WERI-Rb-1 (cell line): ENCODE measurements at regions not wholly inside any gene's neighbourhood (a gene's known extent, or its start where the extent isn't known, plus 50 kb on each side); places are given as distances from the start of the nearest gene placed in this dataset.

Experiments used
- DNase-seq: peaks from one replicate; pipeline ENCODE4 v3.0.0-alpha.2; 2020
- H3K27ac ChIP-seq: fragments of 250-450 bp; sonication (Bioruptor Pico); 2 replicates; pipeline ENCODE4 v1.5.1; 2020; ENCODE audit warnings: mild to moderate bottlenecking, moderate library complexity
- H3K27me3 ChIP-seq: fragments of 250-450 bp; sonication (Bioruptor Pico); 2 replicates; pipeline ENCODE4 v1.5.1; 2021; ENCODE audit warnings: mild to moderate bottlenecking, low read depth, moderate library complexity; ENCODE audit not compliant: insufficient read depth, severe bottlenecking
- H3K36me3 ChIP-seq: fragments of 250-450 bp; sonication (Bioruptor Pico); 2 replicates; pipeline ENCODE4 v1.5.1; 2020; ENCODE audit warnings: mild to moderate bottlenecking, moderate library complexity
- H3K4me3 ChIP-seq: 2 replicates; pipeline ENCODE4 v1.5.1; 2011; ENCODE audit warnings: low read depth, mild to moderate bottlenecking, control low read depth, low read length
- H3K9me3 ChIP-seq: fragments of 250-450 bp; sonication (Bioruptor Pico); 2 replicates; pipeline ENCODE4 v1.5.1; 2021; ENCODE audit warnings: mild to moderate bottlenecking, moderate library complexity; ENCODE audit not compliant: severe bottlenecking
- TF ChIP-seq, protein P1 (sequence below): IDR thresholded peaks from 2 replicates; pipeline ENCODE4 v1.5.1; 2011; ENCODE audit warnings: low read depth, mild to moderate bottlenecking, control low read depth, inconsistent platforms, low read length

GRCh38 chr1:38611664-38612211 is 247.8 kb downstream of the RRAGC start:
- H3K27ac ChIP-seq = no peak overlapping the region
- peak; percentile 22 for DNase-seq
- H3K27me3 ChIP-seq = no peaks in the 10 kb centered on the region
- H3K36me3 ChIP-seq = no peaks in the 10 kb centered on the region
- H3K9me3 ChIP-seq = peaks cover 4% of the 10 kb centered on the region
- TF ChIP-seq, protein P1, sequence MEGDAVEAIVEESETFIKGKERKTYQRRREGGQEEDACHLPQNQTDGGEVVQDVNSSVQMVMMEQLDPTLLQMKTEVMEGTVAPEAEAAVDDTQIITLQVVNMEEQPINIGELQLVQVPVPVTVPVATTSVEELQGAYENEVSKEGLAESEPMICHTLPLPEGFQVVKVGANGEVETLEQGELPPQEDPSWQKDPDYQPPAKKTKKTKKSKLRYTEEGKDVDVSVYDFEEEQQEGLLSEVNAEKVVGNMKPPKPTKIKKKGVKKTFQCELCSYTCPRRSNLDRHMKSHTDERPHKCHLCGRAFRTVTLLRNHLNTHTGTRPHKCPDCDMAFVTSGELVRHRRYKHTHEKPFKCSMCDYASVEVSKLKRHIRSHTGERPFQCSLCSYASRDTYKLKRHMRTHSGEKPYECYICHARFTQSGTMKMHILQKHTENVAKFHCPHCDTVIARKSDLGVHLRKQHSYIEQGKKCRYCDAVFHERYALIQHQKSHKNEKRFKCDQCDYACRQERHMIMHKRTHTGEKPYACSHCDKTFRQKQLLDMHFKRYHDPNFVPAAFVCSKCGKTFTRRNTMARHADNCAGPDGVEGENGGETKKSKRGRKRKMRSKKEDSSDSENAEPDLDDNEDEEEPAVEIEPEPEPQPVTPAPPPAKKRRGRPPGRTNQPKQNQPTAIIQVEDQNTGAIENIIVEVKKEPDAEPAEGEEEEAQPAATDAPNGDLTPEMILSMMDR = no peak
- H3K4me3 ChIP-seq = no peak overlapping the region

GRCh38 chr1:38609166-38610025 is 250.2 kb downstream of the RRAGC start:
- TF ChIP-seq, protein P1 = no peak
- no peaks in the 10 kb centered on the region for H3K27me3 ChIP-seq
- no peak overlapping the region for H3K27ac ChIP-seq
- no peaks in the 10 kb centered on the region for H3K9me3 ChIP-seq
- no peak for DNase-seq
- H3K36me3 ChIP-seq = no peaks in the 10 kb centered on the region
- H3K4me3 ChIP-seq = no peak overlapping the region

- Histone ChIP-seq H3K27me3 (no peaks in the 10 kb centered on the region), H3K9me3 (no peaks in the 10 kb centered on the region), H3K27ac (no peak overlapping the region), H3K4me3 (no peak overlapping the region), H3K36me3 (no peaks in the 10 kb centered on the region)
- TF ChIP-seq, protein P1 = peak; percentile 92
- DNase-seq = peak; percentile 69
These were observed 251.2 kb downstream of the RRAGC start for GRCh38 chr1:38608202-38608864.

DNA sequence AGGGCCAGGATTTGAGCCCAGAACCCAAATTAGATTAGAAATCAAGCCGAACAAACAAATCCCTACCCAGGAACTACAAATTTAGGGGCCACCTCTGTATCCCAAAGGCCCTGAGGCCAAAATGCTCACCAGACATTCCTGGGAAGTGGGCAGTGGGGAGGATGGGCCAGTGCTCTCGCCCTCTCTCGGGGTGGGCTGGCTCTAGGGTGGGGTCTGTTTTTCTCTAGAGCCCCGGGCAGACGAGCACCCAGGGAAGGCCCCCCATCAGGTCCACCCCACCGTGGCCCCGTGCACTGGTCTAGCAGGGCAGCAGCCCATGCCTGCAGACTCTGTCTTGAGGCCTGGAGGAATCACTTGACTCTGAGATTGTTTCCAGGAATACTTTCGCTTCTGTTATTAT is 252.0 kb downstream of the RRAGC start:
- TF ChIP-seq, protein P1 = no peak
- H3K4me3 ChIP-seq = no peak overlapping the region
- no peaks in the 10 kb centered on the region for H3K36me3 ChIP-seq
- H3K9me3 ChIP-seq = no peaks in the 10 kb centered on the region
- H3K27me3 ChIP-seq = no peaks in the 10 kb centered on the region
- no peak for DNase-seq
- no peak overlapping the region for H3K27ac ChIP-seq

DNA sequence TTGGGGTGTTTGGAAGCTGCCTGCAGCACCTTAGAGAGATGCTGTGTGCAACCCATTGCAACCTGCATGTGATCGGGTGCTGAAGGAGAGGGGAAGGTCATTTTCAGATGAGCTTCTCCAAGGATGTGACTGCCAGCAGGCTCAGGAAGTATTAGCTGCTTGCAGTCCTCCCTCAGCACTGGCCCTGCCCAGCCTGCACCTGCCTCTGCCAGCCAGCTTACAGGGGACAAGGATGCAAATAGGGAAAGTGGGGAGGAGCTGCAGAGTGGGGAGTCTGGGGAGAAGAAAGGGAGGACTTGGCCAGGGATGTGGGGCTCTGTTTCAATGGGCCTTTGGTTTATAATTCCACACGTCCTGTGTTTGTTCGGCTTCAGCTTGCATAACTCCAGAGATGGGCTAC is 254.5 kb downstream of the RRAGC start:
- no peaks in the 10 kb centered on the region for H3K36me3 ChIP-seq
- DNase-seq = no peak
- no peak overlapping the region for H3K4me3 ChIP-seq
- TF ChIP-seq, protein P1 = no peak
- no peak overlapping the region for H3K27ac ChIP-seq
- no peaks in the 10 kb centered on the region for H3K27me3 ChIP-seq
- H3K9me3 ChIP-seq = no peaks in the 10 kb centered on the region
